RPMI8226 (cell line): ENCODE measurements at regions not wholly inside any gene's neighbourhood (a gene's known extent, or its start where the extent isn't known, plus 50 kb on each side); places are given as distances from the start of the nearest gene placed in this dataset.
"Not testable (repeated sequence)": the region's sequence is repeated elsewhere in the genome, so short reads cannot be mapped to it uniquely, and the experiment has no call there.

ENCODE experiments used
- DNase-seq: peaks from one replicate; pipeline ENCODE4 v3.0.0-alpha.2; 2015

DNA sequence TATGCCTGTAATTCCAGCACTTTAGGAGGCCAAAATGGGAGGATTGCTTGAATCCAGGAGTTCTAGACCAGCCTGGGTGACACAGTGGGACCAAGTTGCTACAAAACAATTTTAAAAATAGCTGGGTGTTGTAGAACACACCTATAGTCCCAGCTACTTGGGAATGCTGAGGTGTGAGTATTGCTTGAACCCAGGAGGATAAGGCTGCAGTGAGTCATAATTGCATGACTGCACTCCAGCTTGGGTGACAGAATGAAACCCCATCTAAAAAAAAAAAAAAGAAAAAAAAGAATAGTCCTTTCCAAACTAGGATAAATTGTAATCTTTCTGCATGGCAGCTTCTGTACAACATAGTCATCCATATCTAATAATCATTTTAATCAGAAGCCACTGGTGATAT, 270.1 kb upstream of the INTU start:
- DNase-seq: no peak

DNA sequence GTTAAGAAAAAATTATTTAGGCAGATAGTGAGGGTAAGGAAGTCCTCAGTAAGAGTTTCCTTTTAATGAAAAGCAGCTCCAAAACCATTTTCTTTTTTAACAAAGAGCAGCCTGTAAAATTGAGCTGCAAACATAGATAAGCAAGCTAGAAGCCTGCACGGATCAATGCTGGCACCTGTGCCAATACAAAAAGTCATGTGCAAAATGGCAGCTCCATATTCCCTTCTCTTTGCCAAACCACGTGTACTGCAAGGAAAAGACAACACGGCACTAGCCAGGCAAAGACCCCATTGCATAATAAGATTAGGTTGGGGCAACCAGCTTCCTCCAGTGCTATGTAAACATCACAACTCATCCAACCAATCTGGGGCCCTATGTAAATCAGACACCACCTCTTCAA, 268.4 kb upstream of the INTU start:
- DNase-seq: no peak

DNA sequence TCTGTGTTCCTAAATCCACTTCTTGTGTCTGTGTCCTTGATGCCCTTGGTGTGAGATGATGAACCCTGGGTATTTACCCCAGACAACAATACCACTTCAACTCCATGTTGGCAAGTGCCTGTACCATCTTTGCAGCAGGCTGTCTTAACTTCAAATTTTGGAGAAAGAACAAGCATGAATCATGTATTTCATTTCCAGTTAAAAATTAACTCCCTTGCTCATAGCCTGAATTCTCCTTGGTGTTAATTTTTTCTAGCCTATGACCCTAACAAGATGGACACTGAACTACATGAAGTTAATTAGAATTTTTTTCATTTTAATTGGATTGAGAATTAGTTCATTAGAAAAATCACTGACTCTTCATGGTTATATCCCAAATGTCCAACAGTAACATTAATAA, 267.8 kb upstream of the INTU start:
- DNase-seq: no peak

- DNase-seq: no peak
Observed at GRCh38 chr4:127370604-127371003, 262.2 kb upstream of the INTU start.

- no peak for DNase-seq
Observed at GRCh38 chr4:127379499-127379898, 253.3 kb upstream of the INTU start.

GRCh38 chr4:127379948-127380347, 252.8 kb upstream of the INTU start:
- not testable (repeated sequence) for DNase-seq

GRCh38 chr4:127383666-127384065, 249.1 kb upstream of the INTU start:
- no peak for DNase-seq

DNA sequence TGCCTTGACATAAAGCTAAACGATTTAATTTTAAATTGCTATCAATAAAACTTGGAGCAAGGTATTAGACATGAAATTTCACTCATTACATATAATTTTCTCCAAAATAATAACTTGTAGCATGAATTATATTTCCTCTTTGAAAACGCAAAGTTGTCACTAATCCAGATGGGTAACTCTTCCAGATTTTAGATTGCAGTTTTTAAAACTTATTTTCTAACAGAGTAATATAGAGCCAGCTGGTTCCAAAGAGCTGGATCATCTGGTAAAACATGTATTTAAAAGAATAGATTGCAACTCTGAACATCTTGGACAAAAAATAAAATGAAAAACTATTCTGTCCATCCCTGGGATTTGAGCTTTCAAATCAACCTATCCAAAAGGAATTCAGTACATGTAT, 238.2 kb upstream of the INTU start:
- DNase-seq: no peak

DNA sequence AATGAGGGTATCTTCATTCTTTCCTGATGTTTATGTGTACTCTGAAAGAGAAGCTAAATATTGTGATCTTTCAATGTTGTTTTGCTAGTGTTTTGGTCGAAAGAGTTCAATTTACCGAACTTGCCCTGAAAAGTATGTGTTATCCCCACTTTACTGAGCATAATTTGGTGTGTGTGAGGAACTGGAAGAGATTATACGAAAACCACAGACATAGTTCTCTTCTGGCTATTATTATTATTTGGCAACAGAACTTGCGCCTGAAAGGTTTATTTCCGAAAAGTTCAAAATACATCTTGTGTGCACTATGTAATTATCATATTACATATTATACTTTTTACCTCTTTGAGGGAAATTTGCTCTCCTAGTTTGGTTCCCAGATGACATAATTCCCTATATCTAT, 232.5 kb upstream of the INTU start:
- no peak for DNase-seq

GRCh38 chr4:127400731-127401346, 231.9 kb upstream of the INTU start:
- peak; percentile 48 for DNase-seq

GRCh38 chr4:127403471-127404084, 229.2 kb upstream of the INTU start:
- DNase-seq: no peak

GRCh38 chr4:127406187-127406586, 226.6 kb upstream of the INTU start:
- no peak for DNase-seq

DNA sequence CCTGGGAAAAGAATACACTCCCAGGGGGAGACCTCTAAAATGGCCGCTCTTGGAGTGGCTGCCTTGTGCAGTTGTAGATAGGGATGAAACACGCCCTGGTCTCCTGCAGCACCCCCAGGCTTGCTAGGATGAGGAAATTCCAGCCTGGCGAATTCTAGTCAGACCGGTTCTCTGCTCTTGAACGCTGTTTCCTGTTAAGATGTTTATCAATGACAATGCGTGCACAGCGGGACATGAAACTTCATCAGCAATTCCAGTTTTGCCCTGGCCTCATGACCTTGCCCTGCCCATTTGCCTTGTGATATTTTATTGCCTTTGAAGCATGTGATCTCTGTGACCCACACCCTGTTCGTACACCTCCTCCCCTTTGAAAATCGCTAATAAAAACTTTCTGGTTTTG, 225.2 kb upstream of the INTU start:
- DNase-seq: not testable (repeated sequence)

DNA sequence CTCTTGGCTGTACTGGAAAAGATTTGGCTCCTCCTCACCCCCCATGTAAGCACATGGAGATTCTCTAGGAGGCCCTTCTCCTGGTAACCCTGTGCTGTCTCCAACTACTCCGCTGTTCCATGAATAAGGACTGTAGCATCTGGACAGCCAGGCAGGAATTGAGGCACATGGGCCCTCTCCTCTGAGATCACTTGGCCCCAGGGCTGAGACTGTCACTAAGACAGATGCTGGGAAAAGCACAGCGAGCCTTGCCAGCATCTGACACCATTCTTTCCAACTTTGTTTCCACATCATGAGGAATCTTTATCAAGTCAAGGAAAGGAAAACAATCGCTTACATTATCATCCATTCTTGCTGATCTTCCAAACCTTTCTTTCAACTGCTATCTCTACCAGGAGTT, 222.6 kb upstream of the INTU start:
- DNase-seq: no peak

DNA sequence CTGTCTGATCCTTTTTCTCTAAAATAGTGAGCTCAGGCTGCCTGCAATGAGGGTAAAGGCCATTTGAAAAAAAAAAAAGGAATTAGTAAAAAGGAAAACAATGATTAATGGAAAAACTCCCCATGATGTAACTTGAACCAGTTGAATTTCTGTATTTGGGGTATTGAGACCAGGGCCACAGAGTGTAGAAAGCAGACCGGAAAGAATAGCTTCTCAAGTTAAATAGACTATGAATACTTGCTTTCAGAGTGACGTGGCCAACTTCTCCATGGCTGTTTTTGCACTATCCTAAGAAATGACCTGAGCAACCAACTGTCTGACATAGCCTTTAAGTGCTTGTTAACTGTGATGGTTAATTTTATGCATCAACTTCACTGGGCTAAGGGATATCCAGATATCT, 222.1 kb upstream of the INTU start:
- no peak for DNase-seq

- no peak for DNase-seq
Observed at GRCh38 chr4:127414951-127415606, 217.7 kb upstream of the INTU start.

DNA sequence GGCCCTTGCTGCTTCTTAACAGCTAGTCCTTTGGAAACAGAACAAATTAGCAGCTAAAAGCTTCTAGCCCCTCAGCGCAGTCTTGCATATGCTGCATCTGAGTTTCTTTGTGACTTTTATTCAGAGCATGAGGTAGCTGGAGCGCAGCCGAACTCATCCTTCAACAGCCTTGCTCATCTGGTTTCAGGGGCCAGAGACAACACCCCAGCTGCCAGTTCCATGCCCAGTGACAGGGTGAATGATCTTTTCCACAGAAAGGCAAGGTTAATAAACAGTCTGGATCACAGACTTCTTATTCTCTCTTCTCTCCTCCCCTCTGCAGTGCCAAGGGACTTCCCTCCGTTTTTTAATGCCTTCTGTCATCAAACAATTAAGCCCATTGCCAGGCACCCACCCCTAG, 216.6 kb upstream of the INTU start:
- DNase-seq: no peak

DNA sequence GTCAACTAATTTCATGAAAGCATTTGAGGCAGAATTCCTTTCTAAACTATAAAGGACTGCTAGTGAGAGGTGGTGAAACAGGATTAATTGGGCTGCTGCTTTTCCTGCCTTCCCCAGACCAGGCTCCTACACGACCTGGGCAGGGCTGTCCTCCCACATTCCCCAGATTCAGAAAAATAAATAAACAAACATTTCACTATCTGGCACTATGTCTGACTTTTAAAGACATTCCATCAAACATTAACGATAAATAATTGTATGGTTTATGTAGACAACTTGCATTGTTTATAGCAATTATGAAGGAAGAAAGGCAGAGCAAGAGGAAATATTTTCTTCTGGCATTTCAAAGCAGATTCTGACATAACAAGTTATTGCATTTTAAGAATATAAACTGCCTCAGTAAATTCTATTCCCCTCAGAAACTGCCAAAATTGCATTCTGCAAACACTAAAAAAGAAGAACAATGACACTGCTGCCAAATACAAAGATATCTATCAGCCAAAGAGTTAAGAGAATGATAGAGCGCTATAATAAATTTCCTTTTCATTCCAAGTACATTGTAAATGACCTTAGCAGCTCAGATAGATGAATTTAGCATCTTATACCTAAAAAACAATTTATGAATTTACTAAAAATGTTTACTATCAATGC, 214.7 kb upstream of the INTU start:
- no peak for DNase-seq

GRCh38 chr4:127419431-127419830, 213.3 kb upstream of the INTU start:
- DNase-seq: no peak

GRCh38 chr4:127421437-127421836, 211.3 kb upstream of the INTU start:
- DNase-seq: no peak

DNA sequence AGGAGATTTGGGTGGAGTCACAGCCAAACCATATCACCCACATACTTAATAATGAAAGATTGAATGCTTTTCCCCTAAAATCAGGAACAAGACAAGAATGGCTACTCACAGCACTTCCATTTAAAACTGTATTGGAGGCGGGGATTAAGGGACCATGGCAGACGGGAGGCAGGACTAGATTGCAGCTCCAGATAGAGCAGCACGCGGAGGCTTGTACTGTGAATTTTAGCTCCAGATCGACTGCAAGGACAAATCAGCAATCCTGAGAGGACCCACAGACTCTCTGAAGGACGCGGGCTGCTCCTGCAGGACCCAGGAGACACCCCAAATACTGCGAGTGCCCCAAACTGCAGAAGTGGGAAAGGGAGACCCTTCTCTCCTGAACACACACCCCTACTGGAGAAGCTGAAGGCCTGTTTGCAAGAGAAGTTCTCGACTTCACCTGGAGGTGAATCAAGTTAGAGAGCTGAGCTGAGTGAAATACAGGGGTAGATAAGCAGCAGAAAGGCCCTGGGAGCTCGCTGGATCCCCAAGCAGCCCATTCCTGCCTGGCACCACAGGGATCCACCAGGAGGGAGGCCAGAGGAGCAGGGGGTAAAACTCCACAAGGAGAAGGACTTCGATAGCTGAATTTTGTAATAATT, 207.4 kb upstream of the INTU start:
- no peak for DNase-seq

- no peak for DNase-seq
Observed at GRCh38 chr4:127425851-127426250, 206.9 kb upstream of the INTU start.

DNA sequence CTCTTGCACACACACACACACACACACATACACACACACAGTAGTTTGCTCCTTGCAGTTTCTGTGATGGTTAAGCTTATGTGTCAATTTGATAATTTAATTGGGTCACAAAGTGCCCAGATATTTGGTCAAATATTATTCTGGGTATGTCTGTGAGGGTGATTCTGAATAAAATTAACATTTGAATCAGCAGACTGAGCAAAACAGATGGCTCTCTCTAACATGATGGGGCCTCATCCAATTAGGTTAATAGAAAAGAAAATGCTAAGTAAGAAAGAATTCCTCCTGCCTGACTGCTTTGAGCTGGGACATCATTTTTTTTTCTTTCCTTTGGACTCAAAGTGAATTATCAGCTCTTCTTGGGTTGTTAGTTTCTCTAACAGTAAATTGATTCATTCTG, 191.2 kb upstream of the INTU start:
- DNase-seq: no peak

DNA sequence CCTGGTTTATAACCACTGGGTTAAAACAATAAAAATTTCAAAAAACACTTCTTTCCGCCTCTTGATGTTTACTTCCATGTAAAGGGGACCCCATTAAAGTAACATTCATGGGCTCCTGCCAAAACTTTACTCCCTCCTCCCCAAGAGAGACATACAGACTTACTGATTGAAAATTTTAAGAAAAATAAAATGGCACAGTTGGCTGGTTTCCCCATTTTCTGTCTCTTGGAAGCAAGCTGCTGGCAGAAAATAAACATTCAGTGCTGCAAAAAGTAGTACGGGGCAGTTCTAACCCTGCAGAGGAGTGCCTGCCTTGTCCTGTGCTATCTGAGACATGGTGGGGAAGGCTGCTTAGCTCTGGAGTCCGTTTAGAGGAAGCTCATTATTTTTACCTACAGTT, 187.3 kb upstream of the INTU start:
- DNase-seq: no peak
